SK-N-SH treated with all-trans-retinoic acid at 6 μM for 48 hours (cell line): ENCODE measurements at regions not wholly inside any gene's neighbourhood (a gene's known extent, or its start where the extent isn't known, plus 50 kb on each side); places are given as distances from the start of the nearest gene placed in this dataset.

Source experiments
- ATAC-seq: fragments of 200-7000 bp; cut with Tn5 transposase; 3 replicates; pipeline ENCODE4 v1.9.1; 2020; ENCODE audit warnings: mild to moderate bottlenecking, moderate library complexity
- ARNTL ChIP-seq: fragments of 450-650 bp; formaldehyde crosslinking; IDR thresholded peaks from 2 replicates; pipeline ENCODE4 v1.5.0; 2020; ENCODE audit warnings: low read depth, mild to moderate bottlenecking, moderate library complexity, borderline replicate concordance
- CSDC2 ChIP-seq: fragments of 250-450 bp; sonication (Bioruptor Pico); IDR thresholded peaks from 2 replicates; pipeline ENCODE4 v1.5.0; 2020; ENCODE audit warnings: mild to moderate bottlenecking, moderate library complexity
- ESRRG ChIP-seq: fragments of 250-450 bp; sonication (Bioruptor Pico); IDR thresholded peaks from 2 replicates; pipeline ENCODE4 v1.6.1; 2021; ENCODE audit warnings: mild to moderate bottlenecking
- GLIS3 ChIP-seq: fragments of 250-450 bp; sonication (Bioruptor Pico); IDR thresholded peaks from 2 replicates; pipeline ENCODE4 v1.5.0; 2020; ENCODE audit warnings: mild to moderate bottlenecking, moderate library complexity
- ISL1 ChIP-seq: fragments of 250-450 bp; sonication (Bioruptor Pico); IDR thresholded peaks from 2 replicates; pipeline ENCODE4 v2.1.2; 2022; ENCODE audit warnings: mild to moderate bottlenecking, moderate library complexity
- OSR1 ChIP-seq: fragments of 250-450 bp; sonication (Bioruptor Pico); IDR thresholded peaks from 2 replicates; pipeline ENCODE4 v1.8.0; 2022; ENCODE audit warnings: moderate library complexity, mild to moderate bottlenecking, inconsistent platforms
- PATZ1 ChIP-seq: fragments of 250-450 bp; sonication (Bioruptor Pico); IDR thresholded peaks from 2 replicates; pipeline ENCODE4 v1.8.0; 2020; ENCODE audit warnings: mild to moderate bottlenecking, moderate library complexity, borderline replicate concordance
- POU6F1 ChIP-seq: fragments of 250-450 bp; sonication (Bioruptor Pico); IDR thresholded peaks from 2 replicates; pipeline ENCODE4 v1.8.0; 2021; ENCODE audit warnings: low read depth, mild to moderate bottlenecking, moderate library complexity, borderline replicate concordance
- PPARA ChIP-seq: fragments of 250-450 bp; sonication (Bioruptor Pico); IDR thresholded peaks from 2 replicates; pipeline ENCODE4 v1.5.0; 2020; ENCODE audit warnings: mild to moderate bottlenecking, borderline replicate concordance
- RARB ChIP-seq: fragments of 250-450 bp; sonication (Bioruptor Pico); IDR thresholded peaks from 2 replicates; pipeline ENCODE4 v1.8.0; 2021; ENCODE audit warnings: mild to moderate bottlenecking, moderate library complexity
- TCF4 ChIP-seq: fragments of 250-450 bp; sonication (Bioruptor Pico); IDR thresholded peaks from 2 replicates; pipeline ENCODE4 v1.8.0; 2021; ENCODE audit warnings: mild to moderate bottlenecking, moderate library complexity, borderline replicate concordance
- TOX ChIP-seq: fragments of 250-450 bp; sonication (Bioruptor Pico); IDR thresholded peaks from 2 replicates; pipeline ENCODE4 v1.8.0; 2021; ENCODE audit warnings: mild to moderate bottlenecking, moderate library complexity, borderline replicate concordance
- ZC3H10 ChIP-seq: fragments of 250-450 bp; sonication (Bioruptor Pico); IDR thresholded peaks from 2 replicates; pipeline ENCODE4 v1.5.1; 2021; ENCODE audit warnings: mild to moderate bottlenecking, moderate library complexity
- ZFP3 ChIP-seq: fragments of 250-450 bp; sonication (Bioruptor Pico); IDR thresholded peaks from 2 replicates; pipeline ENCODE4 v1.5.0; 2020; ENCODE audit warnings: mild to moderate bottlenecking, moderate library complexity
- ZNF565 ChIP-seq: fragments of 450-650 bp; formaldehyde crosslinking; conservative IDR thresholded peaks from 2 replicates; pipeline ENCODE4 v1.5.0; 2020; ENCODE audit warnings: low read depth, mild to moderate bottlenecking, moderate library complexity
- ZNF70 ChIP-seq: fragments of 450-650 bp; formaldehyde crosslinking; IDR thresholded peaks from 2 replicates; pipeline ENCODE4 v1.5.0; 2020; ENCODE audit warnings: mild to moderate bottlenecking, moderate library complexity
- ZNF8 ChIP-seq: fragments of 450-650 bp; formaldehyde crosslinking; IDR thresholded peaks from 2 replicates; pipeline ENCODE4 v1.5.0; 2020; ENCODE audit warnings: mild to moderate bottlenecking, moderate library complexity
- TF ChIP-seq, protein P1 (sequence below): fragments of 250-450 bp; sonication (Bioruptor Pico); IDR thresholded peaks from 2 replicates; pipeline ENCODE4 v1.5.1; 2021; ENCODE audit warnings: mild to moderate bottlenecking, moderate library complexity
- TF ChIP-seq, protein P2 (sequence below): fragments of 250-450 bp; sonication (Bioruptor Pico); IDR thresholded peaks from 2 replicates; pipeline ENCODE4 v1.5.0; 2020; ENCODE audit warnings: mild to moderate bottlenecking, moderate library complexity
- TF ChIP-seq, protein P3 (sequence below): fragments of 250-450 bp; sonication (Bioruptor Pico); IDR thresholded peaks from 2 replicates; pipeline ENCODE4 v1.5.1; 2020; ENCODE audit warnings: low read depth, mild to moderate bottlenecking, moderate library complexity

DNA sequence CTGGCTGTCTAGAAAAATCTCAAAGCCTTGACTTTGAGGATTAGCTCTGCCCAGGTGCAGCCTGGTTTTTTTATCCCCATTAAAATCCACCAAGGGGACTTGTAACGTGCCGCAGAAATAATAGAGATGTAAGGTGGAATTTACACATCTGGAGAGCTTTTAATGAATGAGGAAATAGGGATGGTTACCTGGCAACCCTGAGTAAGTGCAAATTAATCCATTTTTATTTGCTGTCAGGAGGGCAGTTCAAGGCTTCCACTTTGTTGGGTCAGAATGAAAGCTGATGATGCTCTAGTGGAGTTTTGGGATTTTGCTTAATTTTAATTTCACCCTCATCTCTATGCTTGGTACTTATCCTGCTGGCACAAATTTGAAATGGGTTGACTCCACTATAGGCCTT lies 163.4 kb upstream of the CEP162 start:
- TF ChIP-seq OSR1 (no peak), POU6F1 (CRISPR knock-in tag) (no peak), ISL1 (no peak), PPARA (CRISPR knock-in tag) (no peak), ZFP3 (no peak), CSDC2 (CRISPR knock-in tag) (no peak), RARB (no peak), ZNF8 (CRISPR knock-in tag) (no peak), PATZ1 (CRISPR knock-in tag) (no peak)
- TF ChIP-seq, protein P1, sequence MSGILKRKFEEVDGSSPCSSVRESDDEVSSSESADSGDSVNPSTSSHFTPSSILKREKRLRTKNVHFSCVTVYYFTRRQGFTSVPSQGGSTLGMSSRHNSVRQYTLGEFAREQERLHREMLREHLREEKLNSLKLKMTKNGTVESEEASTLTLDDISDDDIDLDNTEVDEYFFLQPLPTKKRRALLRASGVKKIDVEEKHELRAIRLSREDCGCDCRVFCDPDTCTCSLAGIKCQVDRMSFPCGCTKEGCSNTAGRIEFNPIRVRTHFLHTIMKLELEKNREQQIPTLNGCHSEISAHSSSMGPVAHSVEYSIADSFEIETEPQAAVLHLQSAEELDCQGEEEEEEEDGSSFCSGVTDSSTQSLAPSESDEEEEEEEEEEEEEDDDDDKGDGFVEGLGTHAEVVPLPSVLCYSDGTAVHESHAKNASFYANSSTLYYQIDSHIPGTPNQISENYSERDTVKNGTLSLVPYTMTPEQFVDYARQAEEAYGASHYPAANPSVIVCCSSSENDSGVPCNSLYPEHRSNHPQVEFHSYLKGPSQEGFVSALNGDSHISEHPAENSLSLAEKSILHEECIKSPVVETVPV (CRISPR knock-in tag): no peak
- TF ChIP-seq, protein P2, sequence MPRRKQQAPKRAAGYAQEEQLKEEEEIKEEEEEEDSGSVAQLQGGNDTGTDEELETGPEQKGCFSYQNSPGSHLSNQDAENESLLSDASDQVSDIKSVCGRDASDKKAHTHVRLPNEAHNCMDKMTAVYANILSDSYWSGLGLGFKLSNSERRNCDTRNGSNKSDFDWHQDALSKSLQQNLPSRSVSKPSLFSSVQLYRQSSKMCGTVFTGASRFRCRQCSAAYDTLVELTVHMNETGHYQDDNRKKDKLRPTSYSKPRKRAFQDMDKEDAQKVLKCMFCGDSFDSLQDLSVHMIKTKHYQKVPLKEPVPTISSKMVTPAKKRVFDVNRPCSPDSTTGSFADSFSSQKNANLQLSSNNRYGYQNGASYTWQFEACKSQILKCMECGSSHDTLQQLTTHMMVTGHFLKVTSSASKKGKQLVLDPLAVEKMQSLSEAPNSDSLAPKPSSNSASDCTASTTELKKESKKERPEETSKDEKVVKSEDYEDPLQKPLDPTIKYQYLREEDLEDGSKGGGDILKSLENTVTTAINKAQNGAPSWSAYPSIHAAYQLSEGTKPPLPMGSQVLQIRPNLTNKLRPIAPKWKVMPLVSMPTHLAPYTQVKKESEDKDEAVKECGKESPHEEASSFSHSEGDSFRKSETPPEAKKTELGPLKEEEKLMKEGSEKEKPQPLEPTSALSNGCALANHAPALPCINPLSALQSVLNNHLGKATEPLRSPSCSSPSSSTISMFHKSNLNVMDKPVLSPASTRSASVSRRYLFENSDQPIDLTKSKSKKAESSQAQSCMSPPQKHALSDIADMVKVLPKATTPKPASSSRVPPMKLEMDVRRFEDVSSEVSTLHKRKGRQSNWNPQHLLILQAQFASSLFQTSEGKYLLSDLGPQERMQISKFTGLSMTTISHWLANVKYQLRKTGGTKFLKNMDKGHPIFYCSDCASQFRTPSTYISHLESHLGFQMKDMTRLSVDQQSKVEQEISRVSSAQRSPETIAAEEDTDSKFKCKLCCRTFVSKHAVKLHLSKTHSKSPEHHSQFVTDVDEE (CRISPR knock-in tag): no peak

GRCh38 chr6:84390334-84390733 lies 162.9 kb upstream of the CEP162 start:
- no peak for TF ChIP-seq ISL1
- TF ChIP-seq CSDC2 (CRISPR knock-in tag): no peak
- TF ChIP-seq POU6F1 (CRISPR knock-in tag): no peak
- no peak for TF ChIP-seq PATZ1 (CRISPR knock-in tag)
- TF ChIP-seq, protein P2 (CRISPR knock-in tag): no peak
- no peak for TF ChIP-seq ARNTL (CRISPR knock-in tag)
- TF ChIP-seq TCF4 (CRISPR knock-in tag): no peak
- TF ChIP-seq ZNF8 (CRISPR knock-in tag): no peak
- no peak for TF ChIP-seq GLIS3 (CRISPR knock-in tag)
- TF ChIP-seq, protein P3, sequence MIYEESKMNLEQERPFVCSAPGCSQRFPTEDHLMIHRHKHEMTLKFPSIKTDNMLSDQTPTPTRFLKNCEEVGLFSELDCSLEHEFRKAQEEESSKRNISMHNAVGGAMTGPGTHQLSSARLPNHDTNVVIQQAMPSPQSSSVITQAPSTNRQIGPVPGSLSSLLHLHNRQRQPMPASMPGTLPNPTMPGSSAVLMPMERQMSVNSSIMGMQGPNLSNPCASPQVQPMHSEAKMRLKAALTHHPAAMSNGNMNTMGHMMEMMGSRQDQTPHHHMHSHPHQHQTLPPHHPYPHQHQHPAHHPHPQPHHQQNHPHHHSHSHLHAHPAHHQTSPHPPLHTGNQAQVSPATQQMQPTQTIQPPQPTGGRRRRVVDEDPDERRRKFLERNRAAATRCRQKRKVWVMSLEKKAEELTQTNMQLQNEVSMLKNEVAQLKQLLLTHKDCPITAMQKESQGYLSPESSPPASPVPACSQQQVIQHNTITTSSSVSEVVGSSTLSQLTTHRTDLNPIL (CRISPR knock-in tag): no peak
- no peak for TF ChIP-seq RARB
- TF ChIP-seq ZC3H10 (CRISPR knock-in tag): no peak
- TF ChIP-seq TOX (CRISPR knock-in tag): no peak
- no peak for TF ChIP-seq ESRRG (CRISPR knock-in tag)
- TF ChIP-seq ZNF70: no peak
- no peak for TF ChIP-seq ZNF565
- no peak for TF ChIP-seq ZFP3

More for the DNA sequence above, 163.4 kb upstream of the CEP162 start:
- no peak for ATAC-seq

More at GRCh38 chr6:84390334-84390733, 162.9 kb upstream of the CEP162 start:
- ATAC-seq: no peak
